GM19351 (cell line): ENCODE measurements at regions not wholly inside any gene's neighbourhood (a gene's known extent, or its start where the extent isn't known, plus 50 kb on each side); places are given as distances from the start of the nearest gene placed in this dataset.
"Not testable (repeated sequence)": the region's sequence is repeated elsewhere in the genome, so short reads cannot be mapped to it uniquely, and the experiment has no call there.

ENCODE experiments used
- ATAC-seq: cut with Tn5 transposase; IDR thresholded peaks from one replicate; pipeline ENCODE4 v1.9.1; 2021; ENCODE audit warnings: mild to moderate bottlenecking, moderate library complexity; ENCODE audit not compliant: unreplicated experiment

- no peak for ATAC-seq
Measured at GRCh38 chr2:19207452-19207851, 151.0 kb downstream of the OSR1 start.

- no peak for ATAC-seq
Measured at GRCh38 chr2:19205983-19206533, 152.4 kb downstream of the OSR1 start.

- ATAC-seq = no peak
Measured at GRCh38 chr2:19203866-19204265, 154.6 kb downstream of the OSR1 start.

GRCh38 chr2:19201911-19202462 lies 156.4 kb downstream of the OSR1 start:
- ATAC-seq = no peak

GRCh38 chr2:19198381-19198780 lies 160.0 kb downstream of the OSR1 start:
- no peak for ATAC-seq

GRCh38 chr2:19195661-19196060 lies 162.8 kb downstream of the OSR1 start:
- ATAC-seq = no peak

DNA sequence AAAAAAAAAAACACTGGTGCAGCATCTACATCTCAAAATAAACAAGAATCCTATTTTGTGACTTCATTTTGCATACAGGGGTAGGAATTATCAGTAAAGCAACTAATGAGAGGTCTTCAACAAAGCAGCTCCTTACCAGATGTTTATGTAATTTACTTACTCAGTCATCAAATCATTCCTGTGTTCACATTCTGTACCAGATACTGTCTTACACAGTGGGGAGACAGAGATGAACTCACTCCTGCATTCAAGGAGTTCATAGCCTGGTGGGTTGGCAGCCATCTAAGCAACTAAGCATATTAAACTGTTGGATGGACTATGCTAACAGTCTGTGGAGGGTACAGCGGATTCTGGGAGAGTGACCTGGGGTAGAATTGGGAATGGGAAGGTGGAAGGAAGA lies 169.0 kb downstream of the OSR1 start:
- ATAC-seq = no peak

DNA sequence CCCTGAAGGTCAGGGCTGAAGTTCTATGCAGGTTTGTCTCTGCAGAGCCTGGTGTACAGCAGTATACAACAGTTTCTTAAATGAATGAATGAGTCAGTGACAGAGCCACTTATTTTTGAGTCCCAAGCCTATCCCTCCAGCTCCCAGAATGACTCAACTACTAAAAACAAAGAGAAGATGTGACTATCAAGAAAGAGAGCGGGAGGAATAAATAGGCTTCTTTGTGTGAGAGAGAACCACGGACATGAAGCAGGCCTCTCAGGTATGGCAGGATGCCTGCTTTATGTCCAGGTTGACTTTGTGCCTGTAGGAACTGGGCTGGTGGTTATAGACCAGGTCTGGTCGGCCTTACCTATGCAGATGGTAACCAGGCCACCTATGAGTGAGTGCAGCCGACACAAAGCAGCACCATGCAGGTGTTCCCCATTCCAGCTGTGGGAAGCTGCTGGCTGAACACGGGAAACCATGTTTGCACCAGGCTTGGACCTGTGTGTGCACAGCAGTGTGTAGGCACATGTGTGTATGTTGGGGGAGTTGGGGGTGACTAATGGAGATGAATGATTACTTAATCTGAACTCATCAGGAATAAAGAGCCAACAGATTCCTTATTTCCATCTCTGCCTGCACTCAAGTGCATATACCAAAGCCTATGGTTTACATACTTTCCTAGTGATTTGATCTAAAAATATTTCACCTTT lies 171.0 kb downstream of the OSR1 start:
- no peak for ATAC-seq

- no peak for ATAC-seq
Measured at GRCh38 chr2:19185086-19185485, 173.3 kb downstream of the OSR1 start.

DNA sequence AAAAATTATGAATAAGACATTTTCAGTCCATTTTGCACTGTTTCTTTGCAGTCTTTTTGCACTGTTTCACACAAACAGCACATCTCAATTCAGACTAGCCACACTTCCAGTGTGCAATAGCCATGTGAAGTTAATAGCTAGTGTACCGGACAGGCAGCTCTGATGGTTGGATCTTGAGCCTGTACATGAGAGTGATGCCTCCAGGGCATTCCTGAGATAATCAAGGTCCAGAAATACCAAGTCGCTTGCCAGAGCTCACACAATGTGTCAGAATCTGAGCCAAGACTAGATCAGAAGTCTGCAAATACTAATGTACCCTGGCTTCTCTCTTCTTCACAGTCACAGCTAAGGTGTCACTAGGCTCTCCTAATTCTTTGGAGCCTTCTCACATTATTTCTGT lies 180.2 kb downstream of the OSR1 start:
- no peak for ATAC-seq

- no peak for ATAC-seq
Measured at GRCh38 chr2:19176977-19177376, 181.4 kb downstream of the OSR1 start.

GRCh38 chr2:19176172-19176852 lies 182.1 kb downstream of the OSR1 start:
- ATAC-seq = no peak

DNA sequence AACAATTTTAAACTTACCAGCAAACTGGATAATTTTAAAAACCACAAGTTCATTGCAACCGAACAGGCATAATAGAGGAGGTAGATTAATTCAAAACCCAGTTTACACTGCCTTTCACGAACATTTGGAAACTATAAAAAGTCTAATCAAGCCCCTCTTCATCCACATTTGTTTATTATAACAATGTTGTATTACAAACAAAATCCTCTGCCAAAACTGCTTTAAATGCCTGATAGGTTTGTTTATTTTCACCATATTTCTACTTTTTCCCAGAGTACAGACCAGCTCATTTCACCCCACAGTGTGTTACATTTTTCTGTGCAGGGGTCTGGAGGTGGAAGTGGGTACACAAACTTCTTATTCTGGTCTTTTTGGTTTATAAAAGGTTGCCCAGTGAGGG lies 184.2 kb downstream of the OSR1 start:
- no peak for ATAC-seq

GRCh38 chr2:19171409-19171808 lies 187.0 kb downstream of the OSR1 start:
- ATAC-seq = no peak

DNA sequence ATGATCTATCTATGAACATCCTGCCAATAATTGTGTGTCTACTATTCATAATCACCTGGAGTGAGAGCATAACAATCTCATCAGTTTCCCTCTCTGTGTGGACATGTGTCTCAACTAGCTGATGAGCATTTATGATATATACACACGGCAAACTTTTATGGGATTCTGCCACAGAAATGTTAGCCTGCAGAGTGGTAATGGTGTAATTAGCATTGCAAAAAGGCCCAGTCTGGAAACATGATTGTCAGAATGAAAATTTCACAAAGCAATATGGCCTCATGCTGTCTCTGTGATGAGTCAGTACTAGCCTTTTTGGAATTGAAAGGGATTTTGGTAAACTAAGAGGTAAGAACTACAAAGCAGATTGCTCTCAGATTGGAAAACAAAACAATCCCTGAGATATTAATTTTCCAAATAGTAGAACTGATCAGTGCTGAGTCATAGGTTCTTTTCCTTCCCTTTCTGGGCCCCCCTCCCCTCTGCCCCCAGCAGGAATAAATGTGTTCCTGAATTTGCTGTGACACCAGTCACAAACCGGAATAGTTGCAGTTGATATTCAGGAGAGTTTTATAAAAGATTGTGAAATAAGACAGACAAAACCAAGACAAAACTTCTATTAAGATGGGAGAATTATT lies 189.2 kb downstream of the OSR1 start:
- ATAC-seq = no peak

GRCh38 chr2:19164099-19164498 lies 194.3 kb downstream of the OSR1 start:
- not testable (repeated sequence) for ATAC-seq

- no peak for ATAC-seq
Measured at GRCh38 chr2:19158896-19159295, 199.5 kb downstream of the OSR1 start.

GRCh38 chr2:19158211-19158610 lies 200.2 kb downstream of the OSR1 start:
- no peak for ATAC-seq

DNA sequence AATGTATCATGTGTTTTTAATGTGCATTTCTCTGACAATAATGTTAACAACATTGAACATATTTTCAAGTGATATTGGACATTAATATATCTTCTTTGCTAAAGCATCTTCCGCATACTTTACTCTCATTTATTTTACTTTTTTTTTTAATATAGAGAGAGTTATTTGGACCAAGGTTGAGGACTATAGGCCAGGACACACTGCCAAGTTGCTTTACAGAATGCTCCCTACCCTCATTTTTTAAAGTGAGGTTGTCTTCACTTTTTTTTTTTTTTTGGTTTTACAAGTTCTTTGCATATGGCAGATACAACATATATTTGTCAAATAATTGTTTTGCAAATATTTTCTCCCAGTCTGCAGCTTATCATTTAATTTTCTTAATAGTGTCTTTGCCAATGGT lies 201.8 kb downstream of the OSR1 start:
- ATAC-seq = no peak

GRCh38 chr2:19150726-19151125 lies 207.7 kb downstream of the OSR1 start:
- no peak for ATAC-seq

DNA sequence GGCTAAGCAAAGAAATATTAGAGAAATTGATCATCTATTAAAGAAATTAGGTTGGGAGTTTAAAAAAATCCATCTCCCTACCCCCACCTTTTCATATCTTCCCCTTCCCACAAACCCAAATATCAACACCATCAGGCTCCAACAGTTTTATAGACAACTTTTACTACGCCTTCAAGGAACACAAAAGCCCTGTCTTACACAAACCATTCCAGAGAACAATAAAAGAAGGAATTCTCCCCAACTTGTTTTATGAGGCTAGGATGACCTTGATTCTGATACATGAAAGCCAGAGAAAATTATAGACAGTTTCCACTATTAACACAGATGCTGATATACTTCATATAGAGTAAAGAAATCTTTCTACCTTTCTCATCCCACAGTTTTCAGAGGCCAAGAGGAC lies 211.6 kb downstream of the OSR1 start:
- ATAC-seq = no peak
